Breast epithelium (tissue), 4 donors: ENCODE measurements at regions not wholly inside any gene's neighbourhood (a gene's known extent, or its start where the extent isn't known, plus 50 kb on each side); places are given as distances from the start of the nearest gene placed in this dataset.

ENCODE experiments used
- DNase-seq, 2 donors: peaks; one replicate each; pipeline ENCODE4 v3.0.0-alpha.2; 2019; ENCODE audit warnings: low spot score in 2 of 2
- H3K27ac ChIP-seq, 2 donors: fragments of 200-600 bp; sonication (generic) in 1 of 2; one replicate each; pipeline ENCODE4 v1.5.1; 2016 to 2019; ENCODE audit warnings: mild to moderate bottlenecking in 1 of 2
- H3K27me3 ChIP-seq, 2 donors: fragments of 200-600 bp; sonication (generic) in 1 of 2; one replicate each; pipeline versions ENCODE4 v1.5.1 to v1.6.0; 2017 to 2019; ENCODE audit warnings: control low read depth in 1 of 2, mild to moderate bottlenecking in 1 of 2
- H3K36me3 ChIP-seq: fragments of 200-600 bp; one replicate; pipeline ENCODE4 v1.5.1; 2019
- H3K4me1 ChIP-seq, 2 donors: fragments of 200-600 bp; sonication (generic); one replicate each; pipeline ENCODE4 v1.5.1; 2016 to 2019; ENCODE audit warnings: control low read depth in 1 of 2
- H3K4me3 ChIP-seq, 3 donors: fragments of 200-600 bp; sonication (generic); 1 replicate in 2 of 3; 2 replicates in 1 of 3; pipeline ENCODE4 v1.5.1; 2016 to 2019; ENCODE audit warnings: mild to moderate bottlenecking in 3 of 3, moderate library complexity in 2 of 3
- H3K9me3 ChIP-seq, 2 donors: fragments of 200-600 bp; sonication (generic) in 1 of 2; one replicate each; pipeline ENCODE4 v1.5.1; 2016 to 2019; ENCODE audit warnings: control low read depth in 1 of 2
- CTCF ChIP-seq, 3 donors: fragments of 450-650 bp; IDR thresholded peaks; one replicate each; pipeline ENCODE4 v1.5.1; 2016 to 2017; ENCODE audit warnings: antibody characterized with exemption in 3 of 3, mild to moderate bottlenecking in 3 of 3, moderate library complexity in 3 of 3
- POLR2A ChIP-seq: fragments of 450-650 bp; IDR thresholded peaks from one replicate; pipeline ENCODE4 v1.6.1; 2016; ENCODE audit warnings: antibody characterized with exemption, mild to moderate bottlenecking, moderate library complexity
- POLR2AphosphoS5 ChIP-seq, 3 donors: sonication (generic); formaldehyde crosslinking; IDR thresholded peaks; one replicate each; pipeline ENCODE4 v1.6.1; 2017; ENCODE audit warnings: antibody characterized with exemption in 3 of 3
- intact Hi-C: fragments of 100-400 bp; cut with DNase I; formaldehyde crosslinking; loops from one replicate; pipeline ENCODE4 v1.15.1; 2023; ENCODE audit warnings: low total_unique reads

- DNase-seq: no peak
- no peak overlapping the region for H3K27ac ChIP-seq
- H3K36me3 ChIP-seq: no peaks in the 10 kb centered on the region
- no peak for TF ChIP-seq POLR2AphosphoS5 (IDR thresholded peaks at IDR 0.05)
- no peak for TF ChIP-seq POLR2A
- intact Hi-C loops: no loop called here
- no peak overlapping the region for H3K4me3 ChIP-seq
- no peaks in the 10 kb centered on the region for H3K4me1 ChIP-seq
- H3K9me3 ChIP-seq: no peaks in the 10 kb centered on the region
- no peaks in the 10 kb centered on the region for H3K27me3 ChIP-seq
Observed at GRCh38 chr6:65790666-65791065, 83.6 kb upstream of the EYS start.

GRCh38 chr6:65787787-65788186, 80.8 kb upstream of the EYS start:
- intact Hi-C loops: no loop called here
- Histone ChIP-seq H3K9me3 (no peaks in the 10 kb centered on the region), H3K4me3 (no peak overlapping the region), H3K27me3 (no peaks in the 10 kb centered on the region), H3K36me3 (no peaks in the 10 kb centered on the region), H3K27ac (no peak overlapping the region), H3K4me1 (no peaks in the 10 kb centered on the region)
- TF ChIP-seq CTCF (IDR thresholded peaks at IDR 0.05) (no peak), POLR2AphosphoS5 (IDR thresholded peaks at IDR 0.05) (no peak), POLR2A (no peak)
- DNase-seq: no peak

DNA sequence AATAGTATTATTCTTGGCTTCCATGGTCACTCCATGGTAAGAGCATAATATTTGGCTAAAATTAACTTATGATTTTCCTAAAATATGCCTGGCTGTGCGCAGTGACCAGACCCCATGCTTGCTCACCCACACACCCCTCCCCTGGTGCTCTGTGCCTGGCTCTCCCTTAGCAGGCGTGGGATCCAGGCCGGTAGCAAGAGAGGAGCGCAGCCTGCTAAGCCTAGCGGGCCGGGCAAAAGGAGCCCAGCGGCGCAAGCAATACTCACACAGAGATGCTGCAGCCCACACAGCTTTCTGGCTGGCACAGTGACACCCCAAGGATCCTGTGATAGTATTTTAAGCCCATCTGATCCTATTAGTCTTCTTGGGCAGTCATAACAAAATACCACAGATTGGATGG, 79.8 kb upstream of the EYS start:
- Histone ChIP-seq H3K27ac (no peak overlapping the region), H3K4me3 (no peak overlapping the region), H3K36me3 (no peaks in the 10 kb centered on the region), H3K4me1 (no peaks in the 10 kb centered on the region), H3K9me3 (no peaks in the 10 kb centered on the region), H3K27me3 (no peaks in the 10 kb centered on the region)
- no peak for DNase-seq
- intact Hi-C loops: no loop called here
- TF ChIP-seq POLR2A (no peak), CTCF (IDR thresholded peaks at IDR 0.05) (no peak), POLR2AphosphoS5 (IDR thresholded peaks at IDR 0.05) (no peak)

DNA sequence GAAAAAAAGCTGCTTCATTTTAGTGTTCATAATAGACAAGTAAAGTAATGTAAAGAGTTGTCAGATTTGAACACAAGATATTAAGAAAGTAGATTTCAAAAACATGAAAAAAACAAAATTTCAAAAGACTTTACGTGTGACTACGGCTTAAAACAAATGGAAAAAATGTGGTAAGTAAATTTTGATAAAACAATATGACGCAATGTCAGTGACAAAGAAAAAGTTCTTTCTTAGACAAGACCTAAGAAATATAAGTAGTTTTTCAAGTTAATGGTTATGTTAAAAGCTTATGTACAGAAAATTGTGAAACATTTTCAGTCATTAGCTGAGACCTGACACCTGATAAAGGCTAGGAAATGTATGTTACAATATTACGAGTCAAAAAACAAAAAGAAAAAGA, 73.7 kb upstream of the EYS start:
- no peaks in the 10 kb centered on the region for H3K4me1 ChIP-seq
- H3K4me3 ChIP-seq: no peak overlapping the region
- no peak for DNase-seq
- intact Hi-C loops: no loop called here
- TF ChIP-seq CTCF (IDR thresholded peaks at IDR 0.05) (no peak), POLR2A (no peak), POLR2AphosphoS5 (IDR thresholded peaks at IDR 0.05) (no peak)
- no peaks in the 10 kb centered on the region for H3K27me3 ChIP-seq
- H3K27ac ChIP-seq: no peak overlapping the region
- H3K9me3 ChIP-seq: no peaks in the 10 kb centered on the region
- no peaks in the 10 kb centered on the region for H3K36me3 ChIP-seq

GRCh38 chr6:65776332-65776731, 69.3 kb upstream of the EYS start:
- DNase-seq: no peak
- no peak overlapping the region for H3K27ac ChIP-seq
- H3K36me3 ChIP-seq: no peaks in the 10 kb centered on the region
- H3K4me3 ChIP-seq: no peak overlapping the region
- no peaks in the 10 kb centered on the region for H3K27me3 ChIP-seq
- no peaks in the 10 kb centered on the region for H3K9me3 ChIP-seq
- intact Hi-C loops: no loop called here
- TF ChIP-seq POLR2AphosphoS5 (IDR thresholded peaks at IDR 0.05) (no peak), POLR2A (no peak), CTCF (IDR thresholded peaks at IDR 0.05) (no peak)
- H3K4me1 ChIP-seq: no peaks in the 10 kb centered on the region

GRCh38 chr6:65771946-65772345, 64.9 kb upstream of the EYS start:
- Histone ChIP-seq H3K9me3 (no peaks in the 10 kb centered on the region), H3K4me1 (no peaks in the 10 kb centered on the region), H3K36me3 (no peaks in the 10 kb centered on the region), H3K27ac (no peak overlapping the region), H3K4me3 (no peak overlapping the region), H3K27me3 (no peaks in the 10 kb centered on the region)
- TF ChIP-seq CTCF (IDR thresholded peaks at IDR 0.05) (no peak), POLR2AphosphoS5 (IDR thresholded peaks at IDR 0.05) (no peak), POLR2A (no peak)
- no peak for DNase-seq
- intact Hi-C loops: no loop called here
